GM23338 (cell line): ENCODE measurements at regions not wholly inside any gene's neighbourhood (a gene's known extent, or its start where the extent isn't known, plus 50 kb on each side); places are given as distances from the start of the nearest gene placed in this dataset.

Experiments used
- ATAC-seq: fragments of 200-7000 bp; cut with Tn5 transposase; 3 replicates; pipeline ENCODE4 v1.9.1; 2020
- DNase-seq: peaks from one replicate; pipeline ENCODE4 v3.0.0-alpha.2; 2015; ENCODE audit warnings: low spot score
- H2AFZ ChIP-seq: fragments of 200-600 bp; sonication (generic); 2 replicates; pipeline ENCODE4 v1.8.0; 2016; ENCODE audit warnings: antibody characterized with exemption, mild to moderate bottlenecking, moderate library complexity
- H3F3A ChIP-seq: fragments of 200-600 bp; sonication (generic); replicated peaks from 2 replicates; pipeline ENCODE4 v1.8.0; 2017; ENCODE audit warnings: antibody characterized with exemption, mixed run types, low read depth
- H3K27ac ChIP-seq: fragments of 200-600 bp; sonication (generic); 2 replicates; pipeline ENCODE4 v1.6.1; 2016; ENCODE audit warnings: low read depth
- H3K27me3 ChIP-seq: fragments of 200-600 bp; sonication (generic); 2 replicates; pipeline ENCODE4 v1.8.0; 2016; ENCODE audit warnings: mild to moderate bottlenecking, mixed run types, moderate library complexity; ENCODE audit not compliant: insufficient read depth
- H3K36me3 ChIP-seq: fragments of 200-600 bp; sonication (generic); 2 replicates; pipeline ENCODE4 v1.8.0; 2016; ENCODE audit warnings: mild to moderate bottlenecking; ENCODE audit not compliant: insufficient read depth
- H3K4me1 ChIP-seq: fragments of 200-600 bp; sonication (generic); 2 replicates; pipeline ENCODE4 v1.8.0; 2016; ENCODE audit warnings: mild to moderate bottlenecking, moderate library complexity; ENCODE audit not compliant: insufficient read depth
- H3K4me2 ChIP-seq: fragments of 200-600 bp; sonication (generic); 2 replicates; pipeline ENCODE4 v1.7.1; 2017; ENCODE audit warnings: mixed run types
- H3K4me3 ChIP-seq: fragments of 200-600 bp; sonication (generic); 2 replicates; pipeline ENCODE4 v1.6.1; 2016; ENCODE audit warnings: mixed run types
- H3K79me2 ChIP-seq: fragments of 200-600 bp; sonication (generic); replicated peaks from 2 replicates; pipeline ENCODE4 v1.8.0; 2017; ENCODE audit warnings: mild to moderate bottlenecking; ENCODE audit not compliant: insufficient read depth
- H3K9me2 ChIP-seq: fragments of 200-600 bp; sonication (generic); 2 replicates; pipeline ENCODE4 v1.8.0; 2017; ENCODE audit not compliant: insufficient read depth
- H4K20me1 ChIP-seq: fragments of 200-600 bp; sonication (generic); replicated peaks from 2 replicates; pipeline ENCODE4 v1.8.0; 2017; ENCODE audit warnings: mild to moderate bottlenecking; ENCODE audit not compliant: insufficient read depth
- H3K27ac Mint-ChIP-seq: 2 replicates; pipeline ENCODE4 v1.8.0; 2020; ENCODE audit warnings: inconsistent platforms, mild to moderate bottlenecking, moderate library complexity, mixed read lengths
- H3K27me3 Mint-ChIP-seq: 3 replicates; pipeline ENCODE4 v1.8.0; 2022; ENCODE audit warnings: low read depth, mild to moderate bottlenecking, moderate library complexity, mixed read lengths, inconsistent platforms; ENCODE audit not compliant: insufficient read depth, poor library complexity
- H3K36me3 Mint-ChIP-seq: 3 replicates; pipeline ENCODE4 v1.8.0; 2021; ENCODE audit warnings: low read depth, mild to moderate bottlenecking, inconsistent platforms, moderate library complexity, mixed read lengths
- H3K4me1 Mint-ChIP-seq: 3 replicates; pipeline ENCODE4 v1.8.0; 2020; ENCODE audit warnings: mild to moderate bottlenecking, inconsistent platforms, mixed read lengths
- H3K4me3 Mint-ChIP-seq: 3 replicates; pipeline ENCODE4 v1.8.0; 2021; ENCODE audit warnings: moderate library complexity, mild to moderate bottlenecking, inconsistent platforms, mixed read lengths
- H3K9me3 Mint-ChIP-seq: 3 replicates; pipeline ENCODE4 v1.8.0; 2020; ENCODE audit warnings: moderate library complexity, mild to moderate bottlenecking, inconsistent platforms, mixed read lengths
- CREB1 ChIP-seq: fragments of 250-450 bp; sonication (Bioruptor Pico); IDR thresholded peaks from 2 replicates; pipeline ENCODE4 v1.5.0; 2020; ENCODE audit warnings: low read depth, mild to moderate bottlenecking, moderate library complexity
- CTCF ChIP-seq, 2 experiments: fragments of 200-600 bp in 1 of 2; sonication (generic) in 1 of 2; conservative IDR thresholded peaks; 2 replicates each; pipeline versions ENCODE4 v1.5.1 to v1.6.1; 2016 to 2017; ENCODE audit warnings: antibody characterized with exemption in 2 of 2, low read depth in 2 of 2, mild to moderate bottlenecking in 2 of 2, moderate library complexity in 1 of 2
- NANOG ChIP-seq: IDR thresholded peaks from 2 replicates; pipeline ENCODE4 v1.6.1; 2016; ENCODE audit warnings: antibody characterized with exemption, borderline replicate concordance
- POLR2AphosphoS5 ChIP-seq: IDR thresholded peaks from 2 replicates; pipeline ENCODE4 v1.6.1; 2016; ENCODE audit warnings: antibody characterized with exemption, low read depth
- REST ChIP-seq: IDR thresholded peaks from one replicate; pipeline ENCODE4 v1.6.1; 2018; ENCODE audit warnings: antibody characterized with exemption; ENCODE audit not compliant: unreplicated experiment
- ZNF331 ChIP-seq: fragments of 250-450 bp; sonication (Bioruptor Pico); IDR thresholded peaks from 2 replicates; pipeline ENCODE4 v1.5.0; 2020; ENCODE audit warnings: low read depth, mild to moderate bottlenecking, moderate library complexity
- ZNF462 ChIP-seq: fragments of 250-450 bp; sonication (Bioruptor Pico); IDR thresholded peaks from 2 replicates; pipeline ENCODE4 v1.5.0; 2020; ENCODE audit warnings: mild to moderate bottlenecking, moderate library complexity

GRCh38 chr5:53335115-53335514 lies 145.3 kb upstream of the FST start:
- H3K36me3 ChIP-seq: no peaks in the 10 kb centered on the region
- no peak overlapping the region for H3K27ac ChIP-seq
- Mint-ChIP-seq H3K36me3 (no peaks in the 10 kb centered on the region), H3K27ac (no peak overlapping the region), H3K4me3 (no peak overlapping the region), H3K4me1 (no peaks in the 10 kb centered on the region), H3K9me3 (no peaks in the 10 kb centered on the region), H3K27me3 (peaks cover 5% of the 10 kb centered on the region)
- H3K4me1 ChIP-seq: no peaks in the 10 kb centered on the region
- no peaks in the 10 kb centered on the region for H4K20me1 ChIP-seq
- no peak overlapping the region for H2AFZ ChIP-seq
- H3F3A ChIP-seq: no peaks in the 10 kb centered on the region
- peaks cover under 1% of the 10 kb centered on the region; the same call in 1 of the 2 replicates for H3K9me2 ChIP-seq
- DNase-seq (peak; percentile 28), ATAC-seq (peak; percentile 38)
- H3K27me3 ChIP-seq: no peaks in the 10 kb centered on the region
- no peaks in the 10 kb centered on the region for H3K79me2 ChIP-seq
- no peak overlapping the region for H3K4me3 ChIP-seq
- no peak for TF ChIP-seq ZNF331 (CRISPR knock-in tag)
- peak; percentile 33 to 54 for TF ChIP-seq CTCF (conservative IDR thresholded peaks at IDR 0.05; ENCODE audit: low read depth in 2 of 2)
- no peak overlapping the region for H3K4me2 ChIP-seq

GRCh38 chr5:53337827-53338226 lies 142.6 kb upstream of the FST start:
- Mint-ChIP-seq H3K27ac (no peak overlapping the region), H3K4me1 (no peaks in the 10 kb centered on the region), H3K4me3 (no peak overlapping the region), H3K9me3 (no peaks in the 10 kb centered on the region), H3K27me3 (peaks cover 4% of the 10 kb centered on the region), H3K36me3 (no peaks in the 10 kb centered on the region)
- H3K9me2 ChIP-seq: peaks cover 8% of the 10 kb centered on the region; the same call in 1 of the 2 replicates
- H3K79me2 ChIP-seq: no peaks in the 10 kb centered on the region
- no peak for DNase-seq
- H3K4me1 ChIP-seq: no peaks in the 10 kb centered on the region
- no peak for ATAC-seq
- H2AFZ ChIP-seq: no peak overlapping the region
- TF ChIP-seq ZNF462 (CRISPR knock-in tag): no peak
- no peak for TF ChIP-seq POLR2AphosphoS5
- no peak for TF ChIP-seq CREB1 (CRISPR knock-in tag)
- TF ChIP-seq CTCF (conservative IDR thresholded peaks at IDR 0.05; ENCODE audit: low read depth in 2 of 2): no peak
- no peak for TF ChIP-seq NANOG
- no peak for TF ChIP-seq REST
- no peak overlapping the region for H3K4me3 ChIP-seq
- no peaks in the 10 kb centered on the region for H3F3A ChIP-seq
- no peaks in the 10 kb centered on the region for H4K20me1 ChIP-seq
- no peak overlapping the region for H3K4me2 ChIP-seq
- no peak overlapping the region for H3K27ac ChIP-seq
- no peaks in the 10 kb centered on the region for H3K36me3 ChIP-seq
- H3K27me3 ChIP-seq: no peaks in the 10 kb centered on the region
